ENCODE measurements at regions not wholly inside any gene's neighbourhood (a gene's known extent, or its start where the extent isn't known, plus 50 kb on each side); places are given as distances from the start of the nearest gene placed in this dataset.

GRCh38 chr5:4882186-4882585, 257.9 kb upstream of the ADAMTS16 start:
- DNase-seq (ENCODE audit: low spot score), result no peak

GRCh38 chr5:4883360-4883759, 256.8 kb upstream of the ADAMTS16 start:
- no peak for DNase-seq (ENCODE audit: low spot score)

GRCh38 chr5:4893063-4893744, 246.9 kb upstream of the ADAMTS16 start:
- DNase-seq (ENCODE audit: low spot score), result no peak

GRCh38 chr5:4896328-4896727, 243.8 kb upstream of the ADAMTS16 start:
- DNase-seq (ENCODE audit: low spot score), result no peak

GRCh38 chr5:4901305-4901811, 238.8 kb upstream of the ADAMTS16 start:
- DNase-seq (ENCODE audit: low spot score), result no peak

GRCh38 chr5:4901924-4902323, 238.2 kb upstream of the ADAMTS16 start:
- no peak for DNase-seq (ENCODE audit: low spot score)

GRCh38 chr5:4905674-4906520, 234.2 kb upstream of the ADAMTS16 start:
- DNase-seq (ENCODE audit: low spot score), result no peak

GRCh38 chr5:4906786-4907185, 233.3 kb upstream of the ADAMTS16 start:
- no peak for DNase-seq (ENCODE audit: low spot score)

GRCh38 chr5:4907571-4907970, 232.6 kb upstream of the ADAMTS16 start:
- DNase-seq (ENCODE audit: low spot score), result no peak

- no peak for DNase-seq (ENCODE audit: low spot score)
Measured at GRCh38 chr5:4909086-4909485, 231.0 kb upstream of the ADAMTS16 start.

- no peak for DNase-seq (ENCODE audit: low spot score)
Measured at GRCh38 chr5:4911646-4912403, 228.3 kb upstream of the ADAMTS16 start.

GRCh38 chr5:4921929-4922328, 218.2 kb upstream of the ADAMTS16 start:
- no peak for DNase-seq (ENCODE audit: low spot score)

GRCh38 chr5:4924577-4924976, 215.6 kb upstream of the ADAMTS16 start:
- DNase-seq (ENCODE audit: low spot score), result no peak

GRCh38 chr5:4927097-4927496, 213.0 kb upstream of the ADAMTS16 start:
- DNase-seq (ENCODE audit: low spot score), result no peak

- no peak for DNase-seq (ENCODE audit: low spot score)
Measured at GRCh38 chr5:4928409-4928808, 211.7 kb upstream of the ADAMTS16 start.

GRCh38 chr5:4929092-4929655, 211.0 kb upstream of the ADAMTS16 start:
- no peak for DNase-seq (ENCODE audit: low spot score)

- no peak for DNase-seq (ENCODE audit: low spot score)
Measured at GRCh38 chr5:4939042-4939781, 200.9 kb upstream of the ADAMTS16 start.

GRCh38 chr5:4941161-4941560, 199.0 kb upstream of the ADAMTS16 start:
- no peak for DNase-seq (ENCODE audit: low spot score)

GRCh38 chr5:4941957-4942830, 197.9 kb upstream of the ADAMTS16 start:
- no peak for DNase-seq (ENCODE audit: low spot score)

GRCh38 chr5:4942831-4943178, 197.3 kb upstream of the ADAMTS16 start:
- no peak for DNase-seq (ENCODE audit: low spot score)

GRCh38 chr5:4945296-4945695, 194.8 kb upstream of the ADAMTS16 start:
- no peak for DNase-seq (ENCODE audit: low spot score)
